Upper lobe of right lung (tissue), 1 donor: ENCODE measurements at regions not wholly inside any gene's neighbourhood (a gene's known extent, or its start where the extent isn't known, plus 50 kb on each side); places are given as distances from the start of the nearest gene placed in this dataset.

ENCODE experiments used
- ATAC-seq: fragments of 200-7000 bp; cut with Tn5 transposase; one replicate; pipeline ENCODE4 v1.9.1; 2020; ENCODE audit warnings: mild to moderate bottlenecking, moderate library complexity
- DNase-seq: peaks from one replicate; pipeline ENCODE4 v3.0.0-alpha.2; 2020
- H3K27ac ChIP-seq: fragments of 200-600 bp; one replicate; pipeline ENCODE4 v1.8.0; 2022
- H3K27me3 ChIP-seq: fragments of 200-600 bp; one replicate; pipeline ENCODE4 v1.8.0; 2022; ENCODE audit warnings: mild to moderate bottlenecking
- H3K36me3 ChIP-seq: fragments of 200-600 bp; one replicate; pipeline ENCODE4 v1.8.0; 2022
- H3K4me1 ChIP-seq: fragments of 200-600 bp; one replicate; pipeline ENCODE4 v1.8.0; 2022
- H3K4me3 ChIP-seq: fragments of 200-600 bp; one replicate; pipeline ENCODE4 v1.8.0; 2022; ENCODE audit warnings: mild to moderate bottlenecking
- H3K9me3 ChIP-seq: fragments of 200-600 bp; one replicate; pipeline ENCODE4 v1.8.0; 2022
- CTCF ChIP-seq: fragments of 200-600 bp; IDR thresholded peaks from one replicate; pipeline ENCODE4 v1.8.0; 2022; ENCODE audit warnings: antibody characterized with exemption
- intact Hi-C: fragments of 100-400 bp; cut with DNase I; formaldehyde crosslinking; loops from one replicate; pipeline ENCODE4 v1.11.0; 2022
- donor health status: DM: no; HTN: yes; CAD: no; lungs with severe emphysema.

- TF ChIP-seq CTCF = no peak
- Histone ChIP-seq H3K9me3 (no peaks in the 10 kb centered on the region), H3K27ac (no peak overlapping the region), H3K36me3 (no peaks in the 10 kb centered on the region), H3K27me3 (no peaks in the 10 kb centered on the region), H3K4me1 (no peaks in the 10 kb centered on the region), H3K4me3 (no peak overlapping the region)
- ATAC-seq (no peak), DNase-seq (no peak)
- intact Hi-C loops = no loop called here
Measured at GRCh38 chr17:71164561-71164960, 956.3 kb upstream of the SOX9 start.

GRCh38 chr17:71166311-71166710 is 954.5 kb upstream of the SOX9 start:
- Histone ChIP-seq H3K27ac (no peak overlapping the region), H3K36me3 (no peaks in the 10 kb centered on the region), H3K9me3 (no peaks in the 10 kb centered on the region), H3K4me3 (no peak overlapping the region), H3K27me3 (no peaks in the 10 kb centered on the region), H3K4me1 (no peaks in the 10 kb centered on the region)
- no peak for TF ChIP-seq CTCF
- ATAC-seq (no peak), DNase-seq (no peak)
- intact Hi-C loops = no loop called here

GRCh38 chr17:71168053-71168741 is 952.6 kb upstream of the SOX9 start:
- DNase-seq (no peak), ATAC-seq (no peak)
- H3K27ac ChIP-seq = no peak overlapping the region
- no peaks in the 10 kb centered on the region for H3K36me3 ChIP-seq
- no peak for TF ChIP-seq CTCF
- intact Hi-C loops = no loop called here
- H3K4me1 ChIP-seq = no peaks in the 10 kb centered on the region
- H3K9me3 ChIP-seq = no peaks in the 10 kb centered on the region
- H3K27me3 ChIP-seq = no peaks in the 10 kb centered on the region
- H3K4me3 ChIP-seq = no peak overlapping the region

- H3K4me3 ChIP-seq = no peak overlapping the region
- no peaks in the 10 kb centered on the region for H3K4me1 ChIP-seq
- no peaks in the 10 kb centered on the region for H3K36me3 ChIP-seq
- H3K27ac ChIP-seq = no peak overlapping the region
- TF ChIP-seq CTCF = no peak
- ATAC-seq = no peak
- no peak for DNase-seq
- no peaks in the 10 kb centered on the region for H3K9me3 ChIP-seq
- intact Hi-C loops = no loop called here
- H3K27me3 ChIP-seq = no peaks in the 10 kb centered on the region
Measured at GRCh38 chr17:71170070-71170469, 950.8 kb upstream of the SOX9 start.

- H3K36me3 ChIP-seq = no peaks in the 10 kb centered on the region
- DNase-seq = no peak
- H3K9me3 ChIP-seq = no peaks in the 10 kb centered on the region
- intact Hi-C loops = no loop called here
- no peak for ATAC-seq
- H3K27me3 ChIP-seq = no peaks in the 10 kb centered on the region
- no peaks in the 10 kb centered on the region for H3K4me1 ChIP-seq
- no peak for TF ChIP-seq CTCF
- H3K27ac ChIP-seq = no peak overlapping the region
- H3K4me3 ChIP-seq = no peak overlapping the region
Measured at GRCh38 chr17:71171270-71171669, 949.5 kb upstream of the SOX9 start.

GRCh38 chr17:71173991-71174390 is 946.8 kb upstream of the SOX9 start:
- ATAC-seq = no peak
- DNase-seq = no peak
- Histone ChIP-seq H3K36me3 (no peaks in the 10 kb centered on the region), H3K9me3 (no peaks in the 10 kb centered on the region), H3K4me1 (no peaks in the 10 kb centered on the region), H3K4me3 (no peak overlapping the region), H3K27ac (no peak overlapping the region), H3K27me3 (no peaks in the 10 kb centered on the region)
- intact Hi-C loops = no loop called here
- TF ChIP-seq CTCF = no peak
